ENCODE measurements at regions not wholly inside any gene's neighbourhood (a gene's known extent, or its start where the extent isn't known, plus 50 kb on each side); places are given as distances from the start of the nearest gene placed in this dataset.
"Not testable (repeated sequence)": the region's sequence is repeated elsewhere in the genome, so short reads cannot be mapped to it uniquely, and the experiment has no call there.

DNA sequence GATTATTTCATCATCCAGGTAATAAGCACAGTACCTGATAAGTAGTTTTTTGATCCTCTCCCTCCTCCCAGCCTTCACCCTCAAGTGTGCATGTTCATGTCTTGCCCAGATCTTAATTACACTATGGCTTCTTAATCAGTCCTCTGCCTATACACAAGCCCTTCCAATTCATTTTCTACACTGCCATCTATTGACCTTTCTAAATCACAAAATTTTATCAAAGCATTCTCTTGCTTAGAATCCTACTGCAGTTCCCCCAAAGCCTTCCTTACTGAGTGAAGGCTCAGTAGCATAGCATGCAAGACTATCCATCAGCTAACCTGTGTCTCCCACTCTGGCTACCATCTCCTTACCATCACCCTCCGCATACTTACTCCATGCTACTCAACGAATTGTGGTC, 51.3 kb downstream of the ASAH2 start:
- not testable (repeated sequence) for H3K9me3 ChIP-seq (ENCODE audit: low read depth); H3K4me1 ChIP-seq (ENCODE audit: insufficient read depth); H3K4me3 ChIP-seq; H3K4me2 ChIP-seq (ENCODE audit: unreplicated experiment); H3K79me2 ChIP-seq (ENCODE audit: insufficient read depth); H3K9ac ChIP-seq; H3K27ac ChIP-seq; H3K36me3 ChIP-seq (ENCODE audit: low read depth); H2AFZ ChIP-seq; DNase-seq; H4K20me1 ChIP-seq (ENCODE audit: insufficient read depth); H3K9me2 ChIP-seq (ENCODE audit: insufficient read depth); H3F3A ChIP-seq (ENCODE audit: insufficient read depth)
- WGBS, 2 experiments (ENCODE audit: low coverage in 1 of 2, low lambda C conversion rate in 2 of 2, missing lambda C conversion rate in 2 of 2), result 56 to 60% methylated on average over 2 of the region's 2 CpGs
- peaks cover 27% of the 10 kb centered on the region for H3K27me3 ChIP-seq (replicated peaks; ENCODE audit: insufficient read depth)
- in situ Hi-C loops (cut with MboI), result loop anchor here (25.0 kb wide), 1 partner anchor 613 kb away; no protein-coding TSS in a partner anchor

DNA sequence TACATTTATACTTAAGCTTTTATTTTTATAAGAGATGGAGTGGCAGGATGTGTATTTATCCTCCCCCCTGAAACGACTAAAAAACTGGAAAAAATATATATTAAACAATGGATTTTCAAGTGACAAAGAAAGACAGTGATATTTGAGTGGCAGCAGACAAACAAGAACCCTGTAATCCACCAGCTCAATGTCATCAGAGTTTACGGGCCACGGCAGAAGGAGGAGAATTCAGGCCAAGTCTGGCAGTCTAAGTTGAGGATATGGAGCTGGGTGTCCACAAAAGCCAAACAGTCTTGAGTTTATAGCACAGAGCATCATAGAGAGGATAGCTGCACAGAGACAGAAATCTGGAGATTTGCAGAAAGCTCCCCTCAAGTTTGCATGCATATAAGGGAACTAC, 58.2 kb downstream of the ASAH2 start:
- H3K9ac ChIP-seq; H3K27me3 ChIP-seq (replicated peaks; ENCODE audit: insufficient read depth); H3K27ac ChIP-seq; H3K4me3 ChIP-seq; H3K9me2 ChIP-seq (ENCODE audit: insufficient read depth); H3K4me2 ChIP-seq (ENCODE audit: unreplicated experiment); H3K4me1 ChIP-seq (ENCODE audit: insufficient read depth); H3K79me2 ChIP-seq (ENCODE audit: insufficient read depth); H2AFZ ChIP-seq; H3K36me3 ChIP-seq (ENCODE audit: low read depth); H4K20me1 ChIP-seq (ENCODE audit: insufficient read depth); H3K9me3 ChIP-seq (ENCODE audit: low read depth); H3F3A ChIP-seq (ENCODE audit: insufficient read depth); DNase-seq; in situ Hi-C loops (cut with MboI): not testable (repeated sequence)
- WGBS, 2 experiments (ENCODE audit: low coverage in 1 of 2, low lambda C conversion rate in 2 of 2, missing lambda C conversion rate in 2 of 2), result 66 to 98% methylated on average over 2 to 3 of the region's 3 CpGs

Data from GM23248 (cell line).